ENCODE measurements at regions not wholly inside any gene's neighbourhood (a gene's known extent, or its start where the extent isn't known, plus 50 kb on each side); places are given as distances from the start of the nearest gene placed in this dataset.

DNA sequence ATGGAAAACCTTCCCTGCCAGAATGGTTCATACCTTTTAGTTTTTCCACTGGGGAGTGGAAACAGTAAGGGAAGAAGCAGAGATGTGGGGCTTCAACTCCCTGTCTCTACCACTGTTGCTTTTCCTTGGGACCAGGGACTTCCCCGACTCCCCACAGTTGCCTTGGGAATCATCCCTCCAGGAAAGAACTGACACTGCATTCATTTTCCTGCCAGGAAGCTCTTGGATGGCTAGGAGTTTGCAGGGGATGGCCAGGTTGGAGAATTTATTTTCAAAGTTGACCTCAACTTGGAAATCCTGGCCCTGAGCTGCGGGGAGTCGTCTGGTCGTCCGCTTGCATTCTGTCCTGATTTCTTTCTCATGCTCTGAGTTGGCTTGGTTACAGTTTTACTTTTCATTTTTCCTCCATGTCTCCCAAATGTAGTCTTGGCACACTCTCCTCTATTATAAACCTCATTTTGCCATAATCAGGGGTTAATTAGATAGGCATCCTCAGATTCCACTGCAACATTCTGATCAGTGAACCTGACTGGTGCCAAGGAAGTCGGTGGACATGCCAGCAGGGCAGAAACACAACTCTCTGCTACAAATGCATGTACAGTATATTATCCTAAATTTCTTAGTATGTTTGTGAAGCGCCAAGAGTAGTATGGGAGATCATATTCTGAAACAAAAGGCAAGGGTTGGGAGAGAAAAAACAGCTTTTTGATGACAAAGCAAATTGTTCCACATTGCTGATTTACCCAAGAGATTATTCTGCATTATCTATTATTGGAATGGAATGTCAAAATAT is 220.5 kb upstream of the XYLT1 start:
- TF ChIP-seq, protein P1, sequence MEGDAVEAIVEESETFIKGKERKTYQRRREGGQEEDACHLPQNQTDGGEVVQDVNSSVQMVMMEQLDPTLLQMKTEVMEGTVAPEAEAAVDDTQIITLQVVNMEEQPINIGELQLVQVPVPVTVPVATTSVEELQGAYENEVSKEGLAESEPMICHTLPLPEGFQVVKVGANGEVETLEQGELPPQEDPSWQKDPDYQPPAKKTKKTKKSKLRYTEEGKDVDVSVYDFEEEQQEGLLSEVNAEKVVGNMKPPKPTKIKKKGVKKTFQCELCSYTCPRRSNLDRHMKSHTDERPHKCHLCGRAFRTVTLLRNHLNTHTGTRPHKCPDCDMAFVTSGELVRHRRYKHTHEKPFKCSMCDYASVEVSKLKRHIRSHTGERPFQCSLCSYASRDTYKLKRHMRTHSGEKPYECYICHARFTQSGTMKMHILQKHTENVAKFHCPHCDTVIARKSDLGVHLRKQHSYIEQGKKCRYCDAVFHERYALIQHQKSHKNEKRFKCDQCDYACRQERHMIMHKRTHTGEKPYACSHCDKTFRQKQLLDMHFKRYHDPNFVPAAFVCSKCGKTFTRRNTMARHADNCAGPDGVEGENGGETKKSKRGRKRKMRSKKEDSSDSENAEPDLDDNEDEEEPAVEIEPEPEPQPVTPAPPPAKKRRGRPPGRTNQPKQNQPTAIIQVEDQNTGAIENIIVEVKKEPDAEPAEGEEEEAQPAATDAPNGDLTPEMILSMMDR (IDR thresholded peaks at IDR 0.05; ENCODE audit: unreplicated experiment) = no peak
- intact Hi-C loops (cut with micrococcal nuclease) = no loop called here
- Mint-ChIP-seq H3K27ac (ENCODE audit: low read depth, unreplicated experiment) (no peak overlapping the region), H3K27me3 (ENCODE audit: insufficient read depth, unreplicated experiment) (no peaks in the 10 kb centered on the region), H3K9me3 (ENCODE audit: unreplicated experiment) (peaks cover 8% of the 10 kb centered on the region), H3K4me3 (ENCODE audit: unreplicated experiment) (no peak overlapping the region), H3K4me1 (ENCODE audit: insufficient read depth, unreplicated experiment) (no peaks in the 10 kb centered on the region), H3K36me3 (ENCODE audit: insufficient read depth, unreplicated experiment) (no peaks in the 10 kb centered on the region)
- ChIA-PET CTCF (no interaction called here), POLR2A (no interaction called here)
- no peak for DNase-seq (ENCODE audit: unreplicated experiment)
- BruUV-seq (replicated peaks) = no TSS peak

DNA sequence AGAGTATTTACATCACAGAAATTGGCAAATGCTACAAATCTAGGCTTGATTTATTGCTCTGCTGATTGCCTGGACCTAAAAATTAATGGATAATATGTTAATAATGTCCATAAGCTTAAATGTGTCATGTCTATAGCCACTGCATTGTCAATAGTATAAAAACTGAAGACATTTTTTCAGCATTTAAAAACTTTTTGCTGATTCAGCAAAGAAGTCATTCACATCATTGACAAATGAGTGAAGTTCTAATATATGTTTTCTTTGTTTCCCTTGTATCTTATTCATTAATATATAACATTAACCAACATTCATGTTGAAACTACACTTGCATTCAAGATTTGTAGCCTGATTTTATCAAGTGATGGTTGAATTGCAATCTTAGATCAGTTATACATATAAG is 214.7 kb upstream of the XYLT1 start:
- Mint-ChIP-seq H3K27me3 (ENCODE audit: insufficient read depth, unreplicated experiment) (no peaks in the 10 kb centered on the region), H3K4me3 (ENCODE audit: unreplicated experiment) (no peak overlapping the region), H3K9me3 (ENCODE audit: unreplicated experiment) (peaks cover 9% of the 10 kb centered on the region), H3K36me3 (ENCODE audit: insufficient read depth, unreplicated experiment) (no peaks in the 10 kb centered on the region), H3K4me1 (ENCODE audit: insufficient read depth, unreplicated experiment) (no peaks in the 10 kb centered on the region), H3K27ac (ENCODE audit: low read depth, unreplicated experiment) (no peak overlapping the region)
- intact Hi-C loops (cut with micrococcal nuclease) = no loop called here
- CTCF ChIA-PET = no interaction called here
- no TSS peak for BruUV-seq (replicated peaks)
- DNase-seq (ENCODE audit: unreplicated experiment) = no peak
- POLR2A ChIA-PET = no interaction called here
- TF ChIP-seq, protein P1 (IDR thresholded peaks at IDR 0.05; ENCODE audit: unreplicated experiment) = no peak

- ChIA-PET CTCF (no interaction called here), POLR2A (no interaction called here)
- no peaks in the 10 kb centered on the region for H3K4me1 Mint-ChIP-seq (ENCODE audit: insufficient read depth, unreplicated experiment)
- no TSS peak for BruUV-seq (replicated peaks)
- no peaks in the 10 kb centered on the region for H3K36me3 Mint-ChIP-seq (ENCODE audit: insufficient read depth, unreplicated experiment)
- no peak overlapping the region for H3K27ac Mint-ChIP-seq (ENCODE audit: low read depth, unreplicated experiment)
- H3K27me3 Mint-ChIP-seq (ENCODE audit: insufficient read depth, unreplicated experiment) = no peaks in the 10 kb centered on the region
- intact Hi-C loops (cut with micrococcal nuclease) = no loop called here
- peaks cover 22% of the 10 kb centered on the region for H3K9me3 Mint-ChIP-seq (ENCODE audit: unreplicated experiment)
- H3K4me3 Mint-ChIP-seq (ENCODE audit: unreplicated experiment) = no peak overlapping the region
- TF ChIP-seq, protein P1 (IDR thresholded peaks at IDR 0.05; ENCODE audit: unreplicated experiment) = no peak
- no peak for DNase-seq (ENCODE audit: unreplicated experiment)
Observed at GRCh38 chr16:17683281-17683680, 212.5 kb upstream of the XYLT1 start.

GRCh38 chr16:17676171-17676570 is 205.4 kb upstream of the XYLT1 start:
- no peak for DNase-seq (ENCODE audit: unreplicated experiment)
- TF ChIP-seq, protein P1 (IDR thresholded peaks at IDR 0.05; ENCODE audit: unreplicated experiment) = no peak
- Mint-ChIP-seq H3K27ac (ENCODE audit: low read depth, unreplicated experiment) (no peak overlapping the region), H3K4me3 (ENCODE audit: unreplicated experiment) (no peak overlapping the region), H3K36me3 (ENCODE audit: insufficient read depth, unreplicated experiment) (no peaks in the 10 kb centered on the region), H3K9me3 (ENCODE audit: unreplicated experiment) (peaks cover 30% of the 10 kb centered on the region), H3K4me1 (ENCODE audit: insufficient read depth, unreplicated experiment) (no peaks in the 10 kb centered on the region), H3K27me3 (ENCODE audit: insufficient read depth, unreplicated experiment) (no peaks in the 10 kb centered on the region)
- intact Hi-C loops (cut with micrococcal nuclease) = no loop called here
- ChIA-PET POLR2A (no interaction called here), CTCF (no interaction called here)
- no TSS peak for BruUV-seq (replicated peaks)

Measured in MCF 10A (cell line).